ENCODE measurements at regions not wholly inside any gene's neighbourhood (a gene's known extent, or its start where the extent isn't known, plus 50 kb on each side); places are given as distances from the start of the nearest gene placed in this dataset.

GRCh38 chr2:16478434-16479210, 187.0 kb downstream of the CYRIA start:
- Histone ChIP-seq H3K9me3 (ENCODE audit: control insufficient read depth, low read depth, low read length) (no peaks in the 10 kb centered on the region), H3K4me2 (ENCODE audit: insufficient read depth, insufficient read length, low read length) (no peak overlapping the region), H3K79me1 (ENCODE audit: insufficient read depth, low read depth, low read length, poor library complexity, severe bottlenecking) (no peaks in the 10 kb centered on the region), H3K56ac (ENCODE audit: insufficient read length, low read depth, low read length) (no peak overlapping the region), H2BK15ac (ENCODE audit: low read depth, low read length) (no peak overlapping the region), H4K91ac (ENCODE audit: insufficient read length, low read depth, low read length) (no peak overlapping the region), H3K18ac (ENCODE audit: insufficient read length, low read depth, low read length) (no peak overlapping the region), H2BK5ac (ENCODE audit: insufficient read length, low read length) (no peak overlapping the region), H2AK5ac (ENCODE audit: insufficient read length, low read length) (no peak overlapping the region), H4K20me1 (ENCODE audit: control insufficient read depth, insufficient read depth, insufficient read length) (no peaks in the 10 kb centered on the region), H2AFZ (ENCODE audit: low read length) (no peak overlapping the region), H3K79me2 (ENCODE audit: insufficient read depth, low read length) (no peaks in the 10 kb centered on the region), H3K27ac (ENCODE audit: insufficient read length, low read depth, low read length) (no peak overlapping the region), H2BK120ac (ENCODE audit: low read depth, low read length, poor library complexity, severe bottlenecking) (no peak overlapping the region), H3K23ac (ENCODE audit: insufficient read length, low read depth, low read length) (no peak overlapping the region), H3T11ph (ENCODE audit: low read length) (no peak overlapping the region), H3K27me3 (ENCODE audit: insufficient read depth, low read length) (no peaks in the 10 kb centered on the region), H3K4me1 (ENCODE audit: insufficient read depth, low read length) (no peaks in the 10 kb centered on the region; the same call in 1 of the 2 replicates), H3K4ac (ENCODE audit: low read depth, low read length) (no peak overlapping the region), H2BK20ac (ENCODE audit: low read depth, low read length, poor library complexity, severe bottlenecking) (no peak overlapping the region), H3K9ac (ENCODE audit: extremely low read depth, insufficient read length, low read length) (no peak overlapping the region), H3K23me2 (ENCODE audit: insufficient read length, low read depth, low read length, poor library complexity, severe bottlenecking) (no peaks in the 10 kb centered on the region), H4K5ac (ENCODE audit: insufficient read length, low read depth, low read length) (no peak overlapping the region), H2BK12ac (ENCODE audit: insufficient read length, low read depth, low read length) (no peak overlapping the region), H4K8ac (replicated peaks; ENCODE audit: insufficient read length, low read depth, low read length) (no peak overlapping the region), H3K14ac (ENCODE audit: insufficient read depth, low read length) (no peak overlapping the region)
- no peaks in the 10 kb centered on the region for H3K9me3 Mint-ChIP-seq
- no peaks in the 10 kb centered on the region for H3K36me3 Mint-ChIP-seq (ENCODE audit: insufficient read depth in 1 of 3, low read depth in 3 of 3)
- no peak overlapping the region for H3K27ac Mint-ChIP-seq
- H3K4me1 Mint-ChIP-seq = no peaks in the 10 kb centered on the region
- H3K4me3 Mint-ChIP-seq = no peak overlapping the region
- no peak for DNase-seq
- H3K27me3 Mint-ChIP-seq (ENCODE audit: low read depth) = peaks cover 3% of the 10 kb centered on the region
- no peak for TF ChIP-seq CTCF (conservative IDR thresholded peaks at IDR 0.05)

Data from H9 (cell line).